Erythroblast (primary cell): ENCODE measurements at regions not wholly inside any gene's neighbourhood (a gene's known extent, or its start where the extent isn't known, plus 50 kb on each side); places are given as distances from the start of the nearest gene placed in this dataset.

Experiments
- GATA1 ChIP-seq: IDR thresholded peaks from 2 replicates; pipeline ENCODE4 v1.6.1; 2011; ENCODE audit warnings: low read depth, mild to moderate bottlenecking, control low read depth, low read length, moderate library complexity
- POLR2A ChIP-seq: IDR thresholded peaks from 2 replicates; pipeline ENCODE4 v1.6.1; 2011; ENCODE audit warnings: mild to moderate bottlenecking, low read length

GRCh38 chr2:109715313-109715805 lies 78.7 kb upstream of the RGPD5 start:
- TF ChIP-seq POLR2A (no peak), GATA1 (no peak)
